MM.1S (cell line): ENCODE measurements at regions not wholly inside any gene's neighbourhood (a gene's known extent, or its start where the extent isn't known, plus 50 kb on each side); places are given as distances from the start of the nearest gene placed in this dataset.

Source experiments
- EZH2 ChIP-seq: fragments of 300-600 bp; sonication (generic); optimal IDR thresholded peaks from 2 replicates; pipeline ENCODE3; 2017; ENCODE audit warnings: low read depth, mild to moderate bottlenecking, antibody characterized with exemption, low read length, mixed read lengths
- EZH2phosphoT487 ChIP-seq: fragments of 300-600 bp; sonication (generic); IDR thresholded peaks from 2 replicates; pipeline ENCODE4 v1.6.1; 2018; ENCODE audit warnings: antibody characterized with exemption, low read length
- TF ChIP-seq, protein P1 (sequence below): fragments of 300-600 bp; sonication (generic); IDR thresholded peaks from 2 replicates; pipeline ENCODE4 v1.5.1; 2016; ENCODE audit warnings: antibody characterized with exemption, low read length, mixed read lengths

- no peak for TF ChIP-seq EZH2
- TF ChIP-seq, protein P1, sequence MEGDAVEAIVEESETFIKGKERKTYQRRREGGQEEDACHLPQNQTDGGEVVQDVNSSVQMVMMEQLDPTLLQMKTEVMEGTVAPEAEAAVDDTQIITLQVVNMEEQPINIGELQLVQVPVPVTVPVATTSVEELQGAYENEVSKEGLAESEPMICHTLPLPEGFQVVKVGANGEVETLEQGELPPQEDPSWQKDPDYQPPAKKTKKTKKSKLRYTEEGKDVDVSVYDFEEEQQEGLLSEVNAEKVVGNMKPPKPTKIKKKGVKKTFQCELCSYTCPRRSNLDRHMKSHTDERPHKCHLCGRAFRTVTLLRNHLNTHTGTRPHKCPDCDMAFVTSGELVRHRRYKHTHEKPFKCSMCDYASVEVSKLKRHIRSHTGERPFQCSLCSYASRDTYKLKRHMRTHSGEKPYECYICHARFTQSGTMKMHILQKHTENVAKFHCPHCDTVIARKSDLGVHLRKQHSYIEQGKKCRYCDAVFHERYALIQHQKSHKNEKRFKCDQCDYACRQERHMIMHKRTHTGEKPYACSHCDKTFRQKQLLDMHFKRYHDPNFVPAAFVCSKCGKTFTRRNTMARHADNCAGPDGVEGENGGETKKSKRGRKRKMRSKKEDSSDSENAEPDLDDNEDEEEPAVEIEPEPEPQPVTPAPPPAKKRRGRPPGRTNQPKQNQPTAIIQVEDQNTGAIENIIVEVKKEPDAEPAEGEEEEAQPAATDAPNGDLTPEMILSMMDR: no peak
- TF ChIP-seq EZH2phosphoT487: no peak
These were observed 379.0 kb downstream of the EFNB2 start for GRCh38 chr13:106156468-106156867.
